ENCODE measurements at regions not wholly inside any gene's neighbourhood (a gene's known extent, or its start where the extent isn't known, plus 50 kb on each side); places are given as distances from the start of the nearest gene placed in this dataset.

DNA sequence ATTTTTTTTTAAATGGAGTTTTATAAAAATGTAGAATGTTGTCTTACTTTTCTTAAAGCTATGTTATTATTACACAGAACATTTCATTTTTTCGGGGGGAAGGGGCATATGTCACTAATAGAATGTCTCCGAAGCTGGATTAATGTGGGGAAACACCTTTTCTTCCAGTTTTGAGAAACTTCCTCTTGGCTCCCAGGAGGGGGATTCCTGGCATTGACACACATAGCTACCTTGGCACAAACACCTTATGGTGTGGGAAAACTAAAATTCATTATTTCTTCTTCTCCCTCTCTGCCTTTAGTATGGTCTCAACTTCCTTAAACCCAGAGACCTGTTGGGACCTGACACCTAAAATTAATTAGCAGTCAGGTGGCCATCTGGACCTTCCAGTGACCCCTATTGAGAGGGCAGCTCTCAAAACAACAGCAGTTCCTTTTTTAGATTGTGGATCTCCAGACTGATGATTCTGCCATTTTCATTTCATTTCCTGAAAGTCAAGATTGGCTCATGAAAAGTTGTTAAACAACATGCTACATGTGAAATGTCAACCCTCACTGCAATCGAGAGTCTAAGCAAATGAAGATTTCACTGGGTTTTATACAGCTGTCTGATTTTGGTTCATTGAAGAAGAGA is 70.1 kb upstream of the EDEM3 start:
- ChIA-PET CTCF (no interaction called here), POLR2A (no interaction called here)
- no peak overlapping the region for H3K4me3 Mint-ChIP-seq

DNA sequence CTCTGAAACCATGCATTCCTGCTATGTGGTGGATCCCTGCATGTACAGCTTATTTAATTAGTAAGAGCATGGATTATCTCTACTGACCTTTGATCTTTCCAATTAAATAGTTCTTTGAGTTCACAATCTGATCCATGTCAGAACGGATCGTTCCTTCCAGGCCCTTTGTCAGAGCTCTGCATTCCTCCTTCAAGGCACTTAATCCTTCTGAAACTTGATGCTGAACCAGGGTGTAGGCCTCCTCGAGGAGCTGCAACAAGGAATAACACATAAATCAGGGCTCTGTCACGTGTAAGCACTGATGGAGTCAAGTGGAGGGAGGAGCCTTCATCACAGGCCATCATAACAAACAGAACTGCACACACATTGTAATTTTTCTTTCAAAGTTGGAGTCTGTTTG is 68.4 kb upstream of the EDEM3 start:
- Mint-ChIP-seq H3K4me1 (peaks cover 6% of the 10 kb centered on the region), H3K36me3 (peaks cover 6% of the 10 kb centered on the region; the same call in 1 of the 2 replicates), H3K27me3 (ENCODE audit: low read depth) (no peaks in the 10 kb centered on the region), H3K9me3 (0 out of 2 replicates have a peak, but pooled peaks cover 3% of the 10 kb centered on the region), H3K4me3 (no peak overlapping the region), H3K27ac (no peak overlapping the region)
- TF ChIP-seq, protein P1, sequence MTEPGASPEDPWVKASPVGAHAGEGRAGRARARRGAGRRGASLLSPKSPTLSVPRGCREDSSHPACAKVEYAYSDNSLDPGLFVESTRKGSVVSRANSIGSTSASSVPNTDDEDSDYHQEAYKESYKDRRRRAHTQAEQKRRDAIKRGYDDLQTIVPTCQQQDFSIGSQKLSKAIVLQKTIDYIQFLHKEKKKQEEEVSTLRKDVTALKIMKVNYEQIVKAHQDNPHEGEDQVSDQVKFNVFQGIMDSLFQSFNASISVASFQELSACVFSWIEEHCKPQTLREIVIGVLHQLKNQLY (CRISPR knock-in tag; IDR thresholded peaks at IDR 0.05), result no peak
- TF ChIP-seq, protein P2, sequence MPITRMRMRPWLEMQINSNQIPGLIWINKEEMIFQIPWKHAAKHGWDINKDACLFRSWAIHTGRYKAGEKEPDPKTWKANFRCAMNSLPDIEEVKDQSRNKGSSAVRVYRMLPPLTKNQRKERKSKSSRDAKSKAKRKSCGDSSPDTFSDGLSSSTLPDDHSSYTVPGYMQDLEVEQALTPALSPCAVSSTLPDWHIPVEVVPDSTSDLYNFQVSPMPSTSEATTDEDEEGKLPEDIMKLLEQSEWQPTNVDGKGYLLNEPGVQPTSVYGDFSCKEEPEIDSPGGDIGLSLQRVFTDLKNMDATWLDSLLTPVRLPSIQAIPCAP (CRISPR knock-in tag; IDR thresholded peaks at IDR 0.05), result no peak
- ATAC-seq (no peak), DNase-seq (ENCODE audit: low spot score) (no peak)
- CTCF ChIA-PET, result interaction anchor here (0.8 kb wide), 1 partner anchor 33 kb away, joined by 3 read pairs; no protein-coding TSS in a partner anchor
- POLR2A ChIA-PET, result no interaction called here

More for the DNA sequence above, 70.1 kb upstream of the EDEM3 start:
- no peak for DNase-seq (ENCODE audit: low spot score)
- no peaks in the 10 kb centered on the region for H3K9me3 Mint-ChIP-seq
- H3K4me1 Mint-ChIP-seq, result peaks cover 7% of the 10 kb centered on the region
- TF ChIP-seq, protein P3, sequence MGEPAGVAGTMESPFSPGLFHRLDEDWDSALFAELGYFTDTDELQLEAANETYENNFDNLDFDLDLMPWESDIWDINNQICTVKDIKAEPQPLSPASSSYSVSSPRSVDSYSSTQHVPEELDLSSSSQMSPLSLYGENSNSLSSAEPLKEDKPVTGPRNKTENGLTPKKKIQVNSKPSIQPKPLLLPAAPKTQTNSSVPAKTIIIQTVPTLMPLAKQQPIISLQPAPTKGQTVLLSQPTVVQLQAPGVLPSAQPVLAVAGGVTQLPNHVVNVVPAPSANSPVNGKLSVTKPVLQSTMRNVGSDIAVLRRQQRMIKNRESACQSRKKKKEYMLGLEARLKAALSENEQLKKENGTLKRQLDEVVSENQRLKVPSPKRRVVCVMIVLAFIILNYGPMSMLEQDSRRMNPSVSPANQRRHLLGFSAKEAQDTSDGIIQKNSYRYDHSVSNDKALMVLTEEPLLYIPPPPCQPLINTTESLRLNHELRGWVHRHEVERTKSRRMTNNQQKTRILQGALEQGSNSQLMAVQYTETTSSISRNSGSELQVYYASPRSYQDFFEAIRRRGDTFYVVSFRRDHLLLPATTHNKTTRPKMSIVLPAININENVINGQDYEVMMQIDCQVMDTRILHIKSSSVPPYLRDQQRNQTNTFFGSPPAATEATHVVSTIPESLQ (CRISPR knock-in tag; IDR thresholded peaks at IDR 0.05), result no peak
- TF ChIP-seq IRF2 (CRISPR knock-in tag; IDR thresholded peaks at IDR 0.05; ENCODE audit: borderline replicate concordance, low read depth), result no peak
- TF ChIP-seq, protein P4, sequence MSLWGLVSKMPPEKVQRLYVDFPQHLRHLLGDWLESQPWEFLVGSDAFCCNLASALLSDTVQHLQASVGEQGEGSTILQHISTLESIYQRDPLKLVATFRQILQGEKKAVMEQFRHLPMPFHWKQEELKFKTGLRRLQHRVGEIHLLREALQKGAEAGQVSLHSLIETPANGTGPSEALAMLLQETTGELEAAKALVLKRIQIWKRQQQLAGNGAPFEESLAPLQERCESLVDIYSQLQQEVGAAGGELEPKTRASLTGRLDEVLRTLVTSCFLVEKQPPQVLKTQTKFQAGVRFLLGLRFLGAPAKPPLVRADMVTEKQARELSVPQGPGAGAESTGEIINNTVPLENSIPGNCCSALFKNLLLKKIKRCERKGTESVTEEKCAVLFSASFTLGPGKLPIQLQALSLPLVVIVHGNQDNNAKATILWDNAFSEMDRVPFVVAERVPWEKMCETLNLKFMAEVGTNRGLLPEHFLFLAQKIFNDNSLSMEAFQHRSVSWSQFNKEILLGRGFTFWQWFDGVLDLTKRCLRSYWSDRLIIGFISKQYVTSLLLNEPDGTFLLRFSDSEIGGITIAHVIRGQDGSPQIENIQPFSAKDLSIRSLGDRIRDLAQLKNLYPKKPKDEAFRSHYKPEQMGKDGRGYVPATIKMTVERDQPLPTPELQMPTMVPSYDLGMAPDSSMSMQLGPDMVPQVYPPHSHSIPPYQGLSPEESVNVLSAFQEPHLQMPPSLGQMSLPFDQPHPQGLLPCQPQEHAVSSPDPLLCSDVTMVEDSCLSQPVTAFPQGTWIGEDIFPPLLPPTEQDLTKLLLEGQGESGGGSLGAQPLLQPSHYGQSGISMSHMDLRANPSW (CRISPR knock-in tag; conservative IDR thresholded peaks at IDR 0.05; ENCODE audit: low read depth), result no peak
- no peak for TF ChIP-seq SMAD3 (CRISPR knock-in tag; IDR thresholded peaks at IDR 0.05; ENCODE audit: borderline replicate concordance)
- TF ChIP-seq MXD4 (CRISPR knock-in tag; IDR thresholded peaks at IDR 0.05; ENCODE audit: borderline replicate concordance), result no peak
- TF ChIP-seq, protein P5, sequence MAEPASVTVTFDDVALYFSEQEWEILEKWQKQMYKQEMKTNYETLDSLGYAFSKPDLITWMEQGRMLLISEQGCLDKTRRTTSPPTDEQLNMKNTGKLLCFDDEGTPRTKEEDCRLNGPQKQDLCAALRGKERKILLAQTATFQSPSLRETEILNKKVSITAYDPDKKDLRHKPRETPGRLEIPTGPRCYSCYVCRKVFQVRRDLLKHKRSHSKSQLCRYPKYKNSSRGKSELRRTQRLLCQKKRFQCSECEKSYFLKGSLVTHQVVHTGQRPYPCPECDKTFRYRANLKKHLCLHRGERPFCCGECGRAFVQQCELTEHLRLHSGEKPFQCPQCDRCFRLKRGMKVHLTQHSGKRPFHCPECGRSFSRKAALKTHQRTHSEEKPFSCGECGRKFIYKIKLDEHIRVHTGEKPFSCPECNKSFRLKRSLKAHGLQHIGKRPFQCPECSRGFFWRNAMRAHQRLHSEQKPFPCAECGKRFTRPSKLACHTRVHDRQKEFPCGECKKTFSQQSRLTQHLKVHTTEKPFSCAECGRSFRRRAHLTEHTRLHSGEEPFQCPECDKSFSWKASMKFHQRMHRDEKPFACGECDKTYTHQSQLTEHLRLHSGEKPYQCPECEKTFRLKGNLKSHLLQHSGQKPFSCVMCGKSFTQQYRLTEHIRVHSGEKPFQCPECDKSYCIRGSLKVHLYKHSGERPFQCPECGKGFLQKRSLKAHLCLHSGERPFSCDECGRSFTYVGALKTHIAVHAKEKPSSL (CRISPR knock-in tag; conservative IDR thresholded peaks at IDR 0.05), result no peak
- no peak overlapping the region for H3K27ac Mint-ChIP-seq
- peaks cover 3% of the 10 kb centered on the region; the same call in 1 of the 2 replicates for H3K36me3 Mint-ChIP-seq
- ATAC-seq, result no peak
- no peaks in the 10 kb centered on the region for H3K27me3 Mint-ChIP-seq (ENCODE audit: low read depth)

DNA sequence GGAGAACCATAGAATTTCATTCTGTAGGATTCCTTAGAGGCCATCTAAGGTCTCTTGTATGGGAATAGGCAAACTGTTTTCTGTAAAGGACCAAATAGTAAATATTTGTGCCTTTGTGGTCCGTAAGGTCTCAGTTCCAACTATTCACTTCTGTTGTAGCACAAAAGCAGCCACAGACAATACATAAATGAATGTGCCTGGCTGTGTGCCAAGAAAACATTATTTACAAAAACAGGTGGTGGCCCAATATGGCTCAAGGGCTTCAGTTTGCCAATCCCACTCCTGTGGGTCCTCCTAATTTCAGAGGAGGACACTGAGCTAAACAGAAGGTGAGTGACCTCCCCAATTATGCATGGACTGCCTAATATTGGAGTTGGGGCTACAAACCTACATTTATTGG is 67.6 kb upstream of the EDEM3 start:
- DNase-seq (ENCODE audit: low spot score) (no peak), ATAC-seq (no peak)
- POLR2A ChIA-PET, result no interaction called here
- no peak overlapping the region for H3K4me3 Mint-ChIP-seq
- TF ChIP-seq, protein P6, sequence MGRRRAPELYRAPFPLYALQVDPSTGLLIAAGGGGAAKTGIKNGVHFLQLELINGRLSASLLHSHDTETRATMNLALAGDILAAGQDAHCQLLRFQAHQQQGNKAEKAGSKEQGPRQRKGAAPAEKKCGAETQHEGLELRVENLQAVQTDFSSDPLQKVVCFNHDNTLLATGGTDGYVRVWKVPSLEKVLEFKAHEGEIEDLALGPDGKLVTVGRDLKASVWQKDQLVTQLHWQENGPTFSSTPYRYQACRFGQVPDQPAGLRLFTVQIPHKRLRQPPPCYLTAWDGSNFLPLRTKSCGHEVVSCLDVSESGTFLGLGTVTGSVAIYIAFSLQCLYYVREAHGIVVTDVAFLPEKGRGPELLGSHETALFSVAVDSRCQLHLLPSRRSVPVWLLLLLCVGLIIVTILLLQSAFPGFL (CRISPR knock-in tag; IDR thresholded peaks at IDR 0.05; ENCODE audit: borderline replicate concordance), result no peak
- TF ChIP-seq FOXJ3 (CRISPR knock-in tag; IDR thresholded peaks at IDR 0.05; ENCODE audit: borderline replicate concordance), result no peak
- no peak for TF ChIP-seq SMAD3 (CRISPR knock-in tag; IDR thresholded peaks at IDR 0.05; ENCODE audit: borderline replicate concordance)
- TF ChIP-seq ZNF671 (CRISPR knock-in tag; IDR thresholded peaks at IDR 0.05), result no peak
- TF ChIP-seq, protein P7, sequence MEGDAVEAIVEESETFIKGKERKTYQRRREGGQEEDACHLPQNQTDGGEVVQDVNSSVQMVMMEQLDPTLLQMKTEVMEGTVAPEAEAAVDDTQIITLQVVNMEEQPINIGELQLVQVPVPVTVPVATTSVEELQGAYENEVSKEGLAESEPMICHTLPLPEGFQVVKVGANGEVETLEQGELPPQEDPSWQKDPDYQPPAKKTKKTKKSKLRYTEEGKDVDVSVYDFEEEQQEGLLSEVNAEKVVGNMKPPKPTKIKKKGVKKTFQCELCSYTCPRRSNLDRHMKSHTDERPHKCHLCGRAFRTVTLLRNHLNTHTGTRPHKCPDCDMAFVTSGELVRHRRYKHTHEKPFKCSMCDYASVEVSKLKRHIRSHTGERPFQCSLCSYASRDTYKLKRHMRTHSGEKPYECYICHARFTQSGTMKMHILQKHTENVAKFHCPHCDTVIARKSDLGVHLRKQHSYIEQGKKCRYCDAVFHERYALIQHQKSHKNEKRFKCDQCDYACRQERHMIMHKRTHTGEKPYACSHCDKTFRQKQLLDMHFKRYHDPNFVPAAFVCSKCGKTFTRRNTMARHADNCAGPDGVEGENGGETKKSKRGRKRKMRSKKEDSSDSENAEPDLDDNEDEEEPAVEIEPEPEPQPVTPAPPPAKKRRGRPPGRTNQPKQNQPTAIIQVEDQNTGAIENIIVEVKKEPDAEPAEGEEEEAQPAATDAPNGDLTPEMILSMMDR (IDR thresholded peaks at IDR 0.05), result no peak
- H3K9me3 Mint-ChIP-seq, result peaks cover 10% of the 10 kb centered on the region
- no peaks in the 10 kb centered on the region for H3K4me1 Mint-ChIP-seq
- H3K36me3 Mint-ChIP-seq, result peaks cover 12% of the 10 kb centered on the region
- H3K27me3 Mint-ChIP-seq (ENCODE audit: low read depth), result no peaks in the 10 kb centered on the region
- CTCF ChIA-PET, result interaction anchor here (1.4 kb wide), 1 partner anchor 17 kb away, joined by 5 read pairs; no protein-coding TSS in a partner anchor
- no peak overlapping the region for H3K27ac Mint-ChIP-seq

All from WTC11 (cell line).